Osteoblast (primary cell): ENCODE measurements at regions not wholly inside any gene's neighbourhood (a gene's known extent, or its start where the extent isn't known, plus 50 kb on each side); places are given as distances from the start of the nearest gene placed in this dataset.

Experiments used
- DNase-seq: peaks from one replicate; pipeline ENCODE4 v3.0.0; 2011; ENCODE audit warnings: low spot score, mixed read lengths; ENCODE audit not compliant: insufficient read length; ENCODE audit errors: missing footprints
- H2AFZ ChIP-seq: 2 replicates; pipeline ENCODE4 v1.6.0; 2011; ENCODE audit warnings: mild to moderate bottlenecking, low read length
- H3K27ac ChIP-seq: 2 replicates; pipeline ENCODE4 v1.5.1; 2011; ENCODE audit warnings: mild to moderate bottlenecking, low read depth, low read length, moderate library complexity
- H3K27me3 ChIP-seq: 2 replicates; pipeline ENCODE4 v1.6.0; 2012; ENCODE audit warnings: mild to moderate bottlenecking, control low read depth, inconsistent platforms, low read length, moderate library complexity; ENCODE audit not compliant: insufficient read depth
- H3K36me3 ChIP-seq: 2 replicates; pipeline ENCODE4 v1.5.1; 2011; ENCODE audit warnings: mild to moderate bottlenecking, low read length, control low read depth, moderate library complexity; ENCODE audit not compliant: insufficient read depth
- H3K4me1 ChIP-seq: 2 replicates; pipeline ENCODE4 v1.5.1; 2011; ENCODE audit warnings: mild to moderate bottlenecking, low read length, control low read depth, moderate library complexity; ENCODE audit not compliant: insufficient read depth
- H3K4me2 ChIP-seq: 2 replicates; pipeline ENCODE4 v1.6.0; 2011; ENCODE audit warnings: mild to moderate bottlenecking, low read length; ENCODE audit not compliant: insufficient read depth
- H3K4me3 ChIP-seq: fragments of 200-600 bp; sonication (generic); 3 replicates; pipeline ENCODE4 v1.5.1; 2012; ENCODE audit warnings: mild to moderate bottlenecking, low read length, inconsistent platforms; ENCODE audit not compliant: insufficient read depth
- H3K79me2 ChIP-seq: 2 replicates; pipeline ENCODE4 v1.6.0; 2012; ENCODE audit warnings: mild to moderate bottlenecking, low read length, control low read depth, inconsistent platforms; ENCODE audit not compliant: insufficient read depth
- H3K9me3 ChIP-seq: 2 replicates; pipeline ENCODE4 v1.5.1; 2011; ENCODE audit warnings: low read depth, low read length, control low read depth
- H4K20me1 ChIP-seq: 2 replicates; pipeline ENCODE4 v1.6.0; 2012; ENCODE audit warnings: mild to moderate bottlenecking, low read length, control low read depth; ENCODE audit not compliant: insufficient read depth
- CTCF ChIP-seq: IDR thresholded peaks from 2 replicates; pipeline ENCODE4 v1.5.1; 2011; ENCODE audit warnings: mild to moderate bottlenecking, low read depth, low read length, moderate library complexity; ENCODE audit errors: extremely low read depth

DNA sequence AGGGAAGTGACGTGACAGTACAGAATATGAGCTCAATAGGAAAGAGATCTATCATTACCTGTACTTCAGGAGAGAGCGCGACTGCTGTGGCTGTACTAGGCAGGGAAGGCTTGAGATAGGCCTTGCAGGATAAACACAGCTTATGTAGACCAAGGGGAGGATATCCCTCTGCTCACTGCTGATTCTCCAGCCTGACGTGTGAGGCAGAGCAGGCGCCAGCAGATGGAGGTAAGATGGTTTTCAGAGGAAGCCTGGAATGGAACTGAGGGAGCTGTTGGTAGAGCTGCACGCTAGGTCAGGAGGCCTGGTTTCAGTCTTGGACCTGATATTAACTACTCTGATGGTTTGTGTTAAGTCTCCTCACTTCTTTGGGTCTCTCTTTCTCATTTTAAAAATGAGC is 291.4 kb downstream of the YTHDC2 start:
- Histone ChIP-seq H4K20me1 (no peaks in the 10 kb centered on the region), H2AFZ (no peak overlapping the region), H3K4me3 (no peak overlapping the region), H3K4me1 (no peaks in the 10 kb centered on the region), H3K27me3 (no peaks in the 10 kb centered on the region), H3K79me2 (no peaks in the 10 kb centered on the region), H3K4me2 (no peak overlapping the region), H3K9me3 (no peaks in the 10 kb centered on the region), H3K27ac (no peak overlapping the region), H3K36me3 (no peaks in the 10 kb centered on the region)
- no peak for TF ChIP-seq CTCF
- no peak for DNase-seq

GRCh38 chr5:113806250-113806649 is 292.8 kb downstream of the YTHDC2 start:
- no peak overlapping the region for H2AFZ ChIP-seq
- H3K27ac ChIP-seq = no peak overlapping the region
- H3K4me2 ChIP-seq = no peak overlapping the region
- no peaks in the 10 kb centered on the region for H3K9me3 ChIP-seq
- H3K4me1 ChIP-seq = no peaks in the 10 kb centered on the region
- H3K79me2 ChIP-seq = no peaks in the 10 kb centered on the region
- H4K20me1 ChIP-seq = no peaks in the 10 kb centered on the region
- peak; percentile 11 for DNase-seq
- no peak for TF ChIP-seq CTCF
- H3K4me3 ChIP-seq = no peak overlapping the region
- H3K36me3 ChIP-seq = no peaks in the 10 kb centered on the region
- H3K27me3 ChIP-seq = no peaks in the 10 kb centered on the region

- no peak overlapping the region for H3K4me2 ChIP-seq
- H4K20me1 ChIP-seq = no peaks in the 10 kb centered on the region
- no peak overlapping the region for H2AFZ ChIP-seq
- no peaks in the 10 kb centered on the region for H3K36me3 ChIP-seq
- no peaks in the 10 kb centered on the region for H3K27me3 ChIP-seq
- no peaks in the 10 kb centered on the region for H3K4me1 ChIP-seq
- no peak for TF ChIP-seq CTCF
- no peak overlapping the region for H3K4me3 ChIP-seq
- H3K27ac ChIP-seq = no peak overlapping the region
- no peaks in the 10 kb centered on the region for H3K9me3 ChIP-seq
- DNase-seq = no peak
- H3K79me2 ChIP-seq = no peaks in the 10 kb centered on the region
Observed at GRCh38 chr5:113806904-113807303, 293.4 kb downstream of the YTHDC2 start.

DNA sequence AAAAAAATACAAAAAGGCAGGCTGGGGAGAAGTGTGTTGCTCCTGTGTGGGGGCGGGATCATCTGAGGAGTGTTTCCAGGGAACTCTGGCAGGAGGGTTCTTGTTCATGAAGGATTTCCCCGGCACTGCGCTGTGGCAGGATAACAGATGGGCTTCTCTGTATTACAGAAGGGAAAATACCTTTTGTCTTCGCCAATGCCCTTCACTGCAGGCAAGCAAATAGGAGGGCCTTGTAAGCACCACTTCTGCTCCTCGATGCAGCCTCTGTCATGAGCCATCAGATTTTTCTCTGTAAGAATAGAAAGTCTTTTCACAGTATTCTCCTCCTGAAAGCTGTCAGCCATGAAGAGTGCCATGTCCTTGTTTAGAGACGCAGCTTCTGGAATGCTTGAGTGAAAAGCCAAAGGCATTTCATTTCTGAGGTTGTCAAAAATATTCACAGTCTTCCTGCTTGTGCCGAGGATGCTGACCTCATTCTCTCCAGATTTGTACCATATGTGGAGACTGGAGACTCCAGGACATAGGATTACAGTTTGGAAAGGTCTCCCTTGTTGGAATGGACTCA is 294.0 kb downstream of the YTHDC2 start:
- no peak for TF ChIP-seq CTCF
- H2AFZ ChIP-seq = no peak overlapping the region
- no peak overlapping the region for H3K4me2 ChIP-seq
- no peak overlapping the region for H3K4me3 ChIP-seq
- H3K27ac ChIP-seq = no peak overlapping the region
- no peak for DNase-seq
- H3K79me2 ChIP-seq = no peaks in the 10 kb centered on the region
- no peaks in the 10 kb centered on the region for H3K36me3 ChIP-seq
- no peaks in the 10 kb centered on the region for H4K20me1 ChIP-seq
- no peaks in the 10 kb centered on the region for H3K4me1 ChIP-seq
- no peaks in the 10 kb centered on the region for H3K27me3 ChIP-seq
- H3K9me3 ChIP-seq = no peaks in the 10 kb centered on the region
